HL-60 (cell line): ENCODE measurements at regions not wholly inside any gene's neighbourhood (a gene's known extent, or its start where the extent isn't known, plus 50 kb on each side); places are given as distances from the start of the nearest gene placed in this dataset.

Source experiments
- DNase-seq, 2 experiments: peaks; one replicate each; pipeline ENCODE4 v3.0.0-alpha.2; 2010 to 2020; ENCODE audit warnings: low read depth in 1 of 2, low spot score in 1 of 2
- H3K27ac ChIP-seq: fragments of 250-450 bp; sonication (Bioruptor Pico); replicated peaks from 2 replicates; pipeline ENCODE4 v1.5.1; 2020; ENCODE audit warnings: mild to moderate bottlenecking, moderate library complexity
- H3K27me3 ChIP-seq: fragments of 250-450 bp; sonication (Bioruptor Pico); 2 replicates; pipeline ENCODE4 v1.5.1; 2021; ENCODE audit warnings: mild to moderate bottlenecking, moderate library complexity; ENCODE audit not compliant: insufficient read depth, poor library complexity, severe bottlenecking
- H3K4me3 ChIP-seq: replicated peaks from 2 replicates; pipeline ENCODE4 v1.5.1; 2011; ENCODE audit warnings: mild to moderate bottlenecking, control low read depth, low read length; ENCODE audit not compliant: insufficient read depth
- GABPA ChIP-seq: IDR thresholded peaks from 2 replicates; pipeline ENCODE4 v1.6.1; 2012; ENCODE audit warnings: low read depth
- POLR2AphosphoS5 ChIP-seq: IDR thresholded peaks from 2 replicates; pipeline ENCODE4 v1.6.1; 2012; ENCODE audit warnings: low read depth
- SPI1 ChIP-seq: IDR thresholded peaks from 2 replicates; pipeline ENCODE4 v1.6.1; 2012; ENCODE audit warnings: low read depth, mild to moderate bottlenecking, borderline replicate concordance
- TF ChIP-seq, protein P1 (sequence below): IDR thresholded peaks from one replicate; pipeline ENCODE4 v1.5.1; 2011; ENCODE audit warnings: low read length, control low read depth, inconsistent platforms; ENCODE audit not compliant: insufficient read depth
- TF ChIP-seq, protein P2 (sequence below): IDR thresholded peaks from 2 replicates; pipeline ENCODE4 v1.6.1; 2012; ENCODE audit warnings: low read depth; ENCODE audit not compliant: insufficient replicate concordance

DNA sequence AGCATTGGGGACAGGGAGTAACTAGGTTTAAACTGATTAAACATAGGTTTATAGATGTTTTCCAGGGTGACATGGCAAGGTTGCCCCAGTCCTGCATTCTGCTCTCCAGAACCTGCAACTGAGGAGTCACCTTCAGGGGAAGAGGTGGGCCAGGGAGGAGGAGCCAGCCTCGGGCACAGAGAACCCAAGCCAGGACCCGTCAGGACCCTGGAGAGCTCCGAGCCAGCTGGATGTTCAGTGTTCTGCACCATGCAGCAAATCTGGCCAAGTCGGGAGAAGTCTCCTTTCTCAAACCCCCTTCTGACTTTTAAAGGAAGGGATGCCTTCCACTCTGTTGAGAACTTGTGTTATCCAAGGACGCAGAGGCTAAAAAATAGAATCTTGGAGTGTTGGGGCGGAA is 62.1 kb upstream of the SLC6A11 start:
- no peak for TF ChIP-seq GABPA
- no peak for TF ChIP-seq SPI1
- TF ChIP-seq, protein P1, sequence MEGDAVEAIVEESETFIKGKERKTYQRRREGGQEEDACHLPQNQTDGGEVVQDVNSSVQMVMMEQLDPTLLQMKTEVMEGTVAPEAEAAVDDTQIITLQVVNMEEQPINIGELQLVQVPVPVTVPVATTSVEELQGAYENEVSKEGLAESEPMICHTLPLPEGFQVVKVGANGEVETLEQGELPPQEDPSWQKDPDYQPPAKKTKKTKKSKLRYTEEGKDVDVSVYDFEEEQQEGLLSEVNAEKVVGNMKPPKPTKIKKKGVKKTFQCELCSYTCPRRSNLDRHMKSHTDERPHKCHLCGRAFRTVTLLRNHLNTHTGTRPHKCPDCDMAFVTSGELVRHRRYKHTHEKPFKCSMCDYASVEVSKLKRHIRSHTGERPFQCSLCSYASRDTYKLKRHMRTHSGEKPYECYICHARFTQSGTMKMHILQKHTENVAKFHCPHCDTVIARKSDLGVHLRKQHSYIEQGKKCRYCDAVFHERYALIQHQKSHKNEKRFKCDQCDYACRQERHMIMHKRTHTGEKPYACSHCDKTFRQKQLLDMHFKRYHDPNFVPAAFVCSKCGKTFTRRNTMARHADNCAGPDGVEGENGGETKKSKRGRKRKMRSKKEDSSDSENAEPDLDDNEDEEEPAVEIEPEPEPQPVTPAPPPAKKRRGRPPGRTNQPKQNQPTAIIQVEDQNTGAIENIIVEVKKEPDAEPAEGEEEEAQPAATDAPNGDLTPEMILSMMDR: no peak
- TF ChIP-seq, protein P2, sequence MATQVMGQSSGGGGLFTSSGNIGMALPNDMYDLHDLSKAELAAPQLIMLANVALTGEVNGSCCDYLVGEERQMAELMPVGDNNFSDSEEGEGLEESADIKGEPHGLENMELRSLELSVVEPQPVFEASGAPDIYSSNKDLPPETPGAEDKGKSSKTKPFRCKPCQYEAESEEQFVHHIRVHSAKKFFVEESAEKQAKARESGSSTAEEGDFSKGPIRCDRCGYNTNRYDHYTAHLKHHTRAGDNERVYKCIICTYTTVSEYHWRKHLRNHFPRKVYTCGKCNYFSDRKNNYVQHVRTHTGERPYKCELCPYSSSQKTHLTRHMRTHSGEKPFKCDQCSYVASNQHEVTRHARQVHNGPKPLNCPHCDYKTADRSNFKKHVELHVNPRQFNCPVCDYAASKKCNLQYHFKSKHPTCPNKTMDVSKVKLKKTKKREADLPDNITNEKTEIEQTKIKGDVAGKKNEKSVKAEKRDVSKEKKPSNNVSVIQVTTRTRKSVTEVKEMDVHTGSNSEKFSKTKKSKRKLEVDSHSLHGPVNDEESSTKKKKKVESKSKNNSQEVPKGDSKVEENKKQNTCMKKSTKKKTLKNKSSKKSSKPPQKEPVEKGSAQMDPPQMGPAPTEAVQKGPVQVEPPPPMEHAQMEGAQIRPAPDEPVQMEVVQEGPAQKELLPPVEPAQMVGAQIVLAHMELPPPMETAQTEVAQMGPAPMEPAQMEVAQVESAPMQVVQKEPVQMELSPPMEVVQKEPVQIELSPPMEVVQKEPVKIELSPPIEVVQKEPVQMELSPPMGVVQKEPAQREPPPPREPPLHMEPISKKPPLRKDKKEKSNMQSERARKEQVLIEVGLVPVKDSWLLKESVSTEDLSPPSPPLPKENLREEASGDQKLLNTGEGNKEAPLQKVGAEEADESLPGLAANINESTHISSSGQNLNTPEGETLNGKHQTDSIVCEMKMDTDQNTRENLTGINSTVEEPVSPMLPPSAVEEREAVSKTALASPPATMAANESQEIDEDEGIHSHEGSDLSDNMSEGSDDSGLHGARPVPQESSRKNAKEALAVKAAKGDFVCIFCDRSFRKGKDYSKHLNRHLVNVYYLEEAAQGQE: peak; percentile 96
- TF ChIP-seq POLR2AphosphoS5: no peak

DNA sequence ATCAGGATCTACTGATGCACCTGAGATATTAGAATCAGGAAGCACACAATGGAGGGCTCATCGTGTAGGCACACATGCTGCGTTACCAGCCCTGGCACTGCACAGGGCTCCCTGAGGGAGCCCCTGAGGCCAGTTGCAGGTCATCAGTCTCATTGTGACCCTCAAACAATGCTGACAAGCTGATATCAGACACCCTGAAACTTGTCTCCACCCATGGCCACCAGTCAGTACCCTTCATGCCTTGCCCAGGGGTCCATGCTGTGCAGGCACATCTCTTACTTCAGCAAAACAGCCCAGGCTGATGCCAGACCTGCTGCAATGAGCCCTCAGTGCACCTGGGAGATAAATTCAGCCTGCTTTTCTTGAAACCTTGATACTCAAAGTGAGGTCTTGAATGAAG is 59.5 kb upstream of the SLC6A11 start:
- DNase-seq: no peak
- Histone ChIP-seq H3K27ac (no peak overlapping the region), H3K4me3 (no peak overlapping the region), H3K27me3 (no peaks in the 10 kb centered on the region)
- TF ChIP-seq SPI1: no peak
- TF ChIP-seq, protein P2: no peak
- TF ChIP-seq POLR2AphosphoS5: no peak
- TF ChIP-seq, protein P1: no peak
- TF ChIP-seq GABPA: no peak

More for the DNA sequence above, 62.1 kb upstream of the SLC6A11 start:
- Histone ChIP-seq H3K27me3 (no peaks in the 10 kb centered on the region), H3K4me3 (no peak overlapping the region), H3K27ac (no peak overlapping the region)
- DNase-seq: peak in 1 of 2 experiments; percentile 15

DNA sequence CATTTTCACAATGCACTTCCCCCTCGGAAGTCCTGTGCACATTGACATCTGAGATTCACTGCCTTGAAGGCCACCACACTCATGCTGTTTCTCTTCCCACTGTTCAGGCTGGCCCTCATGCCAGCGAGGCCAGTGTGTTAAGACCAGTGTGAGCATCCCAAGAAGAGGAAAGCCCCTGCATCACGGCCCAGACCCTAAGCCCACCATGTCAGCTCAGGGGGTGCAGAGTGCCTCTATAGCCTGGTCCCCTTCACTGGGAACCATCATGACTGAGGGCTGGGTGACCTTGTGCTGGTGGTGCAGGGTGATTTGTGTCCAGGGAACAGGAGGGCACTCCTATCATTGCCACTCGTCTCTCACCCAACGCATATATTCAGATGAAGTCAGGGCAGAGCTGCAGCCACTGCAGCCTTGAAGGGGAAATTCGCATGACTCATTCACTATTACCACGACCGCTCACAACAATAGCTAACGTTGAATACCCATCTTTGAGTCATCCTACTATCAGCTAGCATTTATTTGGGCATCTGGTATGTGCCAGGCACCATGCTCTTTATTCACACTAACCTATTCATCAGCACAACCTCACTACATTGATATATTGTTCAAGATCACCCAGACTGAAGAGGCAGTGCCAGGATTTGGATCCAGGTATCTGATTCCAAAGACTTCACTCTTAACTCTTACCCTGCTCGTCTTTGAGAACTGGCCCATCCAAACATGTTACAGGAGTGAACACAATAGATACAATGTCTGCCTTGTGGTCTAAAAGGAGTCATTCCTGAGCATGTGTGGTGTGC is 58.8 kb upstream of the SLC6A11 start:
- no peak for DNase-seq
- no peaks in the 10 kb centered on the region for H3K27me3 ChIP-seq
- no peak overlapping the region for H3K27ac ChIP-seq
- no peak overlapping the region for H3K4me3 ChIP-seq
- TF ChIP-seq GABPA: no peak
- TF ChIP-seq, protein P1: no peak
- no peak for TF ChIP-seq SPI1
- TF ChIP-seq POLR2AphosphoS5: no peak

DNA sequence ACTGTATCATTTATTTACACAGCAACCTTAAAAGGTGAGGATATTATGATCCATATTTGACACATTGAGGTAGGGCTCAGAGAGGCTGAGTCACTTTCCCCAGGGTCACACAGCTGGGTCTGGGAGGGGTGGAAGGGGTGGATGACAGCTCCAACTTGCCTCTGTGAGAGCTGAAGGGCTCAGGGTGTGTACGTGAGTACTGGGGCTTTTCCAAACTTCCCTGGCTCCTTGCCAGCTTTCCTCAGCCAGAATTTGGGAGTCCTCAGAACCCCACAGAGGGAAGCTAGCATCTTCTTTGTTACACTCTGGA is 58.3 kb upstream of the SLC6A11 start:
- Histone ChIP-seq H3K27me3 (no peaks in the 10 kb centered on the region), H3K27ac (no peak overlapping the region), H3K4me3 (no peak overlapping the region)
- no peak for DNase-seq
- TF ChIP-seq SPI1: no peak
- TF ChIP-seq, protein P2: no peak
- TF ChIP-seq, protein P1: no peak
- no peak for TF ChIP-seq POLR2AphosphoS5
- TF ChIP-seq GABPA: no peak
